Endothelial cell of umbilical vein (primary cell): ENCODE measurements at regions not wholly inside any gene's neighbourhood (a gene's known extent, or its start where the extent isn't known, plus 50 kb on each side); places are given as distances from the start of the nearest gene placed in this dataset.

Experiments
- BruUV-seq: library from RNA; stranded (reverse); fragments of 400-500 nt; replicated peaks from 2 replicates; lab custom pipeline; 2021; lab: Mats Ljungman, UMichigan
- CTCF ChIA-PET: fragments of 300-600, 350-600 bp; sonication (Branson Sonifier 250); formaldehyde crosslinking; loops from one replicate; lab custom pipeline; 2021; ENCODE audit warnings: antibody characterized with exemption, inconsistent platforms; lab: Charles Lee
- POLR2A ChIA-PET: fragments of 300-600, 350-600 bp; sonication (Branson Sonifier 250); formaldehyde crosslinking; loops from one replicate; lab custom pipeline; 2021; ENCODE audit warnings: antibody characterized with exemption, inconsistent platforms; lab: Charles Lee
- DNase-seq: peaks from one replicate; pipeline ENCODE4 v3.0.0-alpha.2; 2011; ENCODE audit warnings: low read depth, low spot score
- FAIRE-seq: peaks from 2 replicates; lab custom pipeline; 2011; peaks lifted over from hg19 to GRCh38; lab: Jason Lieb, UNC
- H2AFZ ChIP-seq: 2 replicates; pipeline ENCODE4 v1.6.0; 2012; ENCODE audit warnings: low read depth, low read length, control low read depth, inconsistent platforms
- H3K27ac ChIP-seq: 2 replicates; pipeline ENCODE4 v1.5.1; 2011; ENCODE audit warnings: low read depth, mild to moderate bottlenecking, control low read depth, low read length, moderate library complexity; ENCODE audit not compliant: insufficient read depth
- H3K27me3 ChIP-seq, 2 experiments: 2 replicates each; pipeline versions ENCODE4 v1.6.0 to v1.6.1; 2011; ENCODE audit warnings: low read length in 2 of 2, mixed read lengths in 1 of 2; ENCODE audit not compliant: control insufficient read depth in 2 of 2, insufficient read depth in 2 of 2
- H3K36me3 ChIP-seq, 2 experiments: 2 replicates in 1 of 2; 3 replicates in 1 of 2; pipeline ENCODE4 v1.5.1; 2011; ENCODE audit warnings: low read length in 2 of 2, mild to moderate bottlenecking in 1 of 2, moderate library complexity in 1 of 2; ENCODE audit not compliant: control insufficient read depth in 2 of 2, insufficient read depth in 2 of 2; ENCODE audit errors: extremely low read depth in 1 of 2
- H3K4me1 ChIP-seq: 3 replicates; pipeline ENCODE4 v1.5.1; 2011; ENCODE audit warnings: mild to moderate bottlenecking, low read length; ENCODE audit not compliant: control insufficient read depth, insufficient read depth; ENCODE audit errors: extremely low read depth
- H3K4me2 ChIP-seq: 2 replicates; pipeline ENCODE4 v1.6.1; 2011; ENCODE audit warnings: low read length, control low read depth, mixed read lengths; ENCODE audit not compliant: insufficient read depth
- H3K4me3 ChIP-seq, 3 experiments: fragments of 200-600 bp in 1 of 3; sonication (generic), shearing (Covaris generic) in 1 of 3; replicated peaks in 1 of 3; 2 replicates each; pipeline ENCODE4 v1.5.1; 2011 to 2016; ENCODE audit warnings: control low read depth in 3 of 3, low read length in 3 of 3, mild to moderate bottlenecking in 2 of 3, inconsistent platforms in 1 of 3, low read depth in 1 of 3, moderate library complexity in 1 of 3; ENCODE audit not compliant: insufficient read depth in 1 of 3
- H3K79me2 ChIP-seq: 2 replicates; pipeline ENCODE4 v1.6.0; 2012; ENCODE audit warnings: low read length, inconsistent platforms; ENCODE audit not compliant: control insufficient read depth, insufficient read depth
- H3K9ac ChIP-seq: replicated peaks from 2 replicates; pipeline ENCODE3; 2011; ENCODE audit warnings: low read length, control low read depth; ENCODE audit not compliant: insufficient read depth; ENCODE audit errors: extremely low read depth
- H3K9me1 ChIP-seq: replicated peaks from 3 replicates; pipeline ENCODE4 v1.6.0; 2011; ENCODE audit warnings: mild to moderate bottlenecking, low read length; ENCODE audit not compliant: control insufficient read depth, insufficient read depth; ENCODE audit errors: extremely low read depth
- H3K9me3 ChIP-seq: replicated peaks from 2 replicates; pipeline ENCODE4 v1.5.1; 2012; ENCODE audit warnings: low read length, inconsistent platforms; ENCODE audit not compliant: control insufficient read depth, insufficient read depth
- H4K20me1 ChIP-seq: replicated peaks from 2 replicates; pipeline ENCODE3; 2011; ENCODE audit warnings: mild to moderate bottlenecking, low read length; ENCODE audit not compliant: control insufficient read depth, insufficient read depth; ENCODE audit errors: extremely low read depth
- CTCF ChIP-seq, 2 donors: IDR thresholded peaks; 1 replicate in 1 of 2; 2 replicates in 1 of 2; pipeline ENCODE4 v1.5.1; 2011; ENCODE audit warnings: low read length in 2 of 2, mild to moderate bottlenecking in 2 of 2, moderate library complexity in 2 of 2, control low read depth in 1 of 2, inconsistent platforms in 1 of 2, low read depth in 1 of 2; ENCODE audit not compliant: insufficient read depth in 1 of 2; ENCODE audit errors: extremely low read depth in 1 of 2
- EZH2 ChIP-seq: IDR thresholded peaks from 2 replicates; pipeline ENCODE4 v1.6.1; 2012; ENCODE audit warnings: borderline replicate concordance, low read depth, mild to moderate bottlenecking, moderate library complexity, low read length, inconsistent platforms; ENCODE audit not compliant: severe bottlenecking
- FOS ChIP-seq: IDR thresholded peaks from 2 replicates; pipeline ENCODE4 v1.6.1; 2011; ENCODE audit warnings: mild to moderate bottlenecking, low read length, moderate library complexity, borderline replicate concordance; ENCODE audit not compliant: insufficient read depth
- GATA2 ChIP-seq: IDR thresholded peaks from 2 replicates; pipeline ENCODE4 v1.7.0; 2011; ENCODE audit warnings: low read depth, mild to moderate bottlenecking, moderate library complexity, mixed read lengths, low read length; ENCODE audit not compliant: insufficient read length, insufficient read depth
- JUN ChIP-seq: IDR thresholded peaks from 2 replicates; pipeline ENCODE4 v1.6.1; 2011; ENCODE audit warnings: borderline replicate concordance, low read depth; ENCODE audit not compliant: insufficient read length, insufficient read depth
- MAX ChIP-seq: IDR thresholded peaks from 2 replicates; pipeline ENCODE4 v1.6.1; 2011; ENCODE audit not compliant: insufficient read depth, insufficient read length
- MYC ChIP-seq: IDR thresholded peaks from one replicate; pipeline ENCODE4 v1.6.1; 2011; ENCODE audit warnings: mild to moderate bottlenecking, low read depth, low read length
- POLR2A ChIP-seq: IDR thresholded peaks from 2 replicates; pipeline ENCODE4 v1.6.1; 2012; ENCODE audit warnings: low read depth, mild to moderate bottlenecking, control low read depth, low read length
- POLR2AphosphoS5 ChIP-seq: IDR thresholded peaks from 2 replicates; pipeline ENCODE4 v1.6.1; 2012; ENCODE audit warnings: low read depth, mild to moderate bottlenecking, control low read depth, low read length, moderate library complexity; ENCODE audit not compliant: insufficient read depth
- dilution Hi-C: fragments of 300-500 bp; cut with MboI; formaldehyde crosslinking; loops from one replicate; pipeline ENCODE4 v1.15.0; 2019; ENCODE audit warnings: low sequenced_read_pairs; ENCODE audit not compliant: extremely low pct_ligation_motif_present
- intact Hi-C: fragments of 100-400 bp; cut with micrococcal nuclease; formaldehyde crosslinking; loops from one replicate; pipeline ENCODE4 v1.10.0; 2022

DNA sequence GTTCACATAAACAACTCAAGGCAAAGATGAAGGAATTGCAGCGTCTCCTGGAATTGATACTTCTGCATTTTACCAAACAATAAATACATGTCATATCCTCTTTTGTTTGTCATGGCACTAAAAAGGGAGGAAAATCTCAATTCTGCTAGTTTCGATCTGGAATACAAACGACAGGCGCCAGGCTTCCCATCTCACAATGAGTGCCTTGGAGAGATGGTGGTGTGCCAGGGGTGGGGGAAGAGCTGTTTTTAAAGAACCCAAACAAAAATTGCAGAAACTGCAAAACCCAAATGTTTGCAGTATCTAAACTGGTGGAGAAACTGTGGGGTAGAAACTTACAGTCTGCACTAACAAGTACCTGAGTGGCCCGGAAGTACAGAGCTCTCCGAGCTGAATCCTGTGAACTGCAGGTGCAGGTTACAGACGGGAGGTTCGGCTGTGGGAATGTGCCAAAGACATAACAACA lies 53.0 kb upstream of the KLF3 start:
- H3K27me3 ChIP-seq, result peaks cover 1 to 3% of the 10 kb centered on the region in 2 experiments
- no peak overlapping the region for H3K4me3 ChIP-seq
- no peak overlapping the region for H2AFZ ChIP-seq
- no peaks in the 10 kb centered on the region for H3K79me2 ChIP-seq
- H4K20me1 ChIP-seq, result no peaks in the 10 kb centered on the region
- H3K36me3 ChIP-seq, result no peaks in the 10 kb centered on the region
- H3K9ac ChIP-seq, result no peak overlapping the region
- intact Hi-C loops (no loop called here), dilution Hi-C loops (no loop called here)
- no peak overlapping the region for H3K27ac ChIP-seq
- H3K9me3 ChIP-seq, result no peaks in the 10 kb centered on the region
- no peaks in the 10 kb centered on the region for H3K9me1 ChIP-seq
- H3K4me1 ChIP-seq, result no peaks in the 10 kb centered on the region
- ChIA-PET POLR2A (no interaction called here), CTCF (interaction anchor here (1.6 kb wide), 1 partner anchor 9 kb away, joined by 3 read pairs; no protein-coding TSS in a partner anchor)
- BruUV-seq, result no TSS peak
- FAIRE-seq (no peak), DNase-seq (no peak)
- no peak for TF ChIP-seq POLR2A
- no peak for TF ChIP-seq FOS
- TF ChIP-seq JUN, result no peak
- TF ChIP-seq MAX, result no peak
- no peak for TF ChIP-seq EZH2
- no peak for TF ChIP-seq MYC
- no peak for TF ChIP-seq GATA2
- TF ChIP-seq CTCF (IDR thresholded peaks at IDR 0.05; ENCODE audit: extremely low read depth in 1 of 2, insufficient read depth in 1 of 2, low read depth in 1 of 2, low read length in 2 of 2), result no peak
- no peak for TF ChIP-seq POLR2AphosphoS5
- H3K4me2 ChIP-seq, result no peak overlapping the region
